ENCODE measurements at regions not wholly inside any gene's neighbourhood (a gene's known extent, or its start where the extent isn't known, plus 50 kb on each side); places are given as distances from the start of the nearest gene placed in this dataset.

GRCh38 chr4:81913427-81913879 lies 441.7 kb upstream of the RASGEF1B start:
- peak; percentile 96 for TF ChIP-seq CTCF (IDR thresholded peaks at IDR 0.05)
- no peak for TF ChIP-seq ZFX (IDR thresholded peaks at IDR 0.05; ENCODE audit: borderline replicate concordance)

All from 22Rv1 (cell line).